Upper lobe of left lung (tissue), 4 donors: ENCODE measurements at regions not wholly inside any gene's neighbourhood (a gene's known extent, or its start where the extent isn't known, plus 50 kb on each side); places are given as distances from the start of the nearest gene placed in this dataset.

Experiments used
- EP300 ChIP-seq, 4 donors: sonication (generic); formaldehyde crosslinking; IDR thresholded peaks; one replicate each; pipeline ENCODE4 v1.5.1; 2017; ENCODE audit warnings: antibody characterized with exemption in 4 of 4, control low read depth in 2 of 4
- POLR2A ChIP-seq, 4 donors: fragments of 450-650 bp; IDR thresholded peaks; one replicate each; pipeline ENCODE4 v1.5.1; 2016 to 2017; ENCODE audit warnings: antibody characterized with exemption in 4 of 4, mild to moderate bottlenecking in 2 of 4
- POLR2AphosphoS5 ChIP-seq, 2 donors: sonication (generic); formaldehyde crosslinking; IDR thresholded peaks; one replicate each; pipeline ENCODE4 v1.5.1; 2017; ENCODE audit warnings: antibody characterized with exemption in 2 of 2
- TF ChIP-seq, protein P1 (sequence below), 6 experiments: fragments of 450-650 bp in 4 of 6; fragments of 200-600 bp in 2 of 6; sonication (generic) in 2 of 6; IDR thresholded peaks; one replicate each; pipeline ENCODE4 v1.5.1; 2016 to 2019; ENCODE audit warnings: antibody characterized with exemption in 6 of 6

DNA sequence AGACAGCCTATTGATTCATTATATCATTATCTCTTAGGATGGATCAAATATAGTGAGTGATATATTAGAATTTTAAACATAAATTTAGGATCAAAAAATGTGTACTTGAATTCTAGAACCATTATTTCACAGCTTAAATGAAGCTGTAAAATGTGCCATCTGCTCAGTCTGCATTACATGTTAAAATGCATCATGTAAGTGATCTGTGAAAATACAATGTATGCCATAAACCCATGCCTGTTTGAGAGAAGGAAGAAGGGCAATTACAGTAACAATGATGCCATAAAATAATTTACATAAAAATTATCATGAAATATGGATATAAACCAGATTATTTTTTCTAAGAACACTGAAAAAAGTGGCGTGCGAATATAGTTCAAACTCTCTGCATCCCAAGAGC, 1066.0 kb upstream of the ADGRL4 start:
- TF ChIP-seq POLR2A (IDR thresholded peaks at IDR 0.05): no peak
- TF ChIP-seq, protein P1, sequence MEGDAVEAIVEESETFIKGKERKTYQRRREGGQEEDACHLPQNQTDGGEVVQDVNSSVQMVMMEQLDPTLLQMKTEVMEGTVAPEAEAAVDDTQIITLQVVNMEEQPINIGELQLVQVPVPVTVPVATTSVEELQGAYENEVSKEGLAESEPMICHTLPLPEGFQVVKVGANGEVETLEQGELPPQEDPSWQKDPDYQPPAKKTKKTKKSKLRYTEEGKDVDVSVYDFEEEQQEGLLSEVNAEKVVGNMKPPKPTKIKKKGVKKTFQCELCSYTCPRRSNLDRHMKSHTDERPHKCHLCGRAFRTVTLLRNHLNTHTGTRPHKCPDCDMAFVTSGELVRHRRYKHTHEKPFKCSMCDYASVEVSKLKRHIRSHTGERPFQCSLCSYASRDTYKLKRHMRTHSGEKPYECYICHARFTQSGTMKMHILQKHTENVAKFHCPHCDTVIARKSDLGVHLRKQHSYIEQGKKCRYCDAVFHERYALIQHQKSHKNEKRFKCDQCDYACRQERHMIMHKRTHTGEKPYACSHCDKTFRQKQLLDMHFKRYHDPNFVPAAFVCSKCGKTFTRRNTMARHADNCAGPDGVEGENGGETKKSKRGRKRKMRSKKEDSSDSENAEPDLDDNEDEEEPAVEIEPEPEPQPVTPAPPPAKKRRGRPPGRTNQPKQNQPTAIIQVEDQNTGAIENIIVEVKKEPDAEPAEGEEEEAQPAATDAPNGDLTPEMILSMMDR (IDR thresholded peaks at IDR 0.05): no peak
- TF ChIP-seq POLR2AphosphoS5 (IDR thresholded peaks at IDR 0.05): no peak
- TF ChIP-seq EP300 (IDR thresholded peaks at IDR 0.05): no peak
